GM18861 (cell line): ENCODE measurements at regions not wholly inside any gene's neighbourhood (a gene's known extent, or its start where the extent isn't known, plus 50 kb on each side); places are given as distances from the start of the nearest gene placed in this dataset.
A peak's percentile ranks its signal among the peaks of the same experiment; 100 is the strongest.
"Not testable (repeated sequence)": the region's sequence is repeated elsewhere in the genome, so short reads cannot be mapped to it uniquely, and the experiment has no call there.

Source experiments
- ATAC-seq: cut with Tn5 transposase; IDR thresholded peaks from one replicate; pipeline ENCODE4 v1.9.1; 2021; ENCODE audit not compliant: unreplicated experiment

- ATAC-seq = no peak
Measured at GRCh38 chr5:152688561-152689249, 283.6 kb upstream of the NMUR2 start.

GRCh38 chr5:152689250-152689711 lies 284.2 kb upstream of the NMUR2 start:
- no peak for ATAC-seq

- ATAC-seq = no peak
Measured at GRCh38 chr5:152694231-152694630, 289.2 kb upstream of the NMUR2 start.

GRCh38 chr5:152701305-152701949 lies 296.3 kb upstream of the NMUR2 start:
- ATAC-seq = no peak

GRCh38 chr5:152704286-152704685 lies 299.2 kb upstream of the NMUR2 start:
- ATAC-seq = no peak

- no peak for ATAC-seq
Measured at GRCh38 chr5:152711801-152712388, 306.8 kb upstream of the NMUR2 start.

GRCh38 chr5:152717393-152717792 lies 312.3 kb upstream of the NMUR2 start:
- no peak for ATAC-seq

GRCh38 chr5:152723482-152723881 lies 318.4 kb upstream of the NMUR2 start:
- ATAC-seq = no peak

- no peak for ATAC-seq
Measured at GRCh38 chr5:152730176-152730575, 325.1 kb upstream of the NMUR2 start.

- no peak for ATAC-seq
Measured at GRCh38 chr5:152736906-152737305, 331.8 kb upstream of the NMUR2 start.

GRCh38 chr5:152739916-152740315 lies 334.8 kb upstream of the NMUR2 start:
- ATAC-seq = no peak

- not testable (repeated sequence) for ATAC-seq
Measured at GRCh38 chr5:152741126-152741525, 336.0 kb upstream of the NMUR2 start.

GRCh38 chr5:152787709-152788217 lies 382.7 kb upstream of the NMUR2 start:
- ATAC-seq = not testable (repeated sequence)

- no peak for ATAC-seq
Measured at GRCh38 chr5:152801886-152802285, 396.8 kb upstream of the NMUR2 start.

GRCh38 chr5:152804179-152804578 lies 399.1 kb upstream of the NMUR2 start:
- ATAC-seq = no peak

- no peak for ATAC-seq
Measured at GRCh38 chr5:152811988-152812387, 406.9 kb upstream of the NMUR2 start.

GRCh38 chr5:152813526-152813925 lies 408.4 kb upstream of the NMUR2 start:
- no peak for ATAC-seq

GRCh38 chr5:152819891-152820290 lies 414.8 kb upstream of the NMUR2 start:
- ATAC-seq = no peak

GRCh38 chr5:152824316-152824715 lies 419.2 kb upstream of the NMUR2 start:
- peak; percentile 59 for ATAC-seq

GRCh38 chr5:152838241-152838786 lies 433.2 kb upstream of the NMUR2 start:
- ATAC-seq = no peak

- ATAC-seq = no peak
Measured at GRCh38 chr5:152844713-152845112, 439.6 kb upstream of the NMUR2 start.

- no peak for ATAC-seq
Measured at GRCh38 chr5:152853361-152853760, 448.3 kb upstream of the NMUR2 start.
